ENCODE measurements at regions not wholly inside any gene's neighbourhood (a gene's known extent, or its start where the extent isn't known, plus 50 kb on each side); places are given as distances from the start of the nearest gene placed in this dataset.

DNA sequence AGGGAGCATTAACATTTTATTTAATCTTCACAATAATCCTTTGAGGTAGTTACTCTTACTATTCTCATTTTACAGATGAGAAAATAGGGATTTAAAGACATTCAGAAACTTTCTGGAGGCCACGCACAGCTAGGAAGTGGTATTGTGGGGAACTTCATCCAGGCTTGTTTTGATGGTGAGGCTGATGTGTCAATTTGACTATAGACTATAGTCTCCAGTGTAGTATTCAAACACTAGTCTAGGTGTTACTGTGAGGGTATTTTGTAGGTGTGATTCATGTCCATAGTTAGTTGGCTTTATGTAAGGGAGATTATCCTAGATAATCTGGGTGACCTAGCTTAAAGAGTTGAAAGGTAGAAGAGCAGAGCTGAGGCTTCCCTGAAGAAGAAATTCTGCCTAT is 54.1 kb upstream of the ELL2 start:
- DNase-seq = no peak

- no peak for DNase-seq
Measured at GRCh38 chr5:96014395-96014794, 52.7 kb upstream of the ELL2 start.

DNA sequence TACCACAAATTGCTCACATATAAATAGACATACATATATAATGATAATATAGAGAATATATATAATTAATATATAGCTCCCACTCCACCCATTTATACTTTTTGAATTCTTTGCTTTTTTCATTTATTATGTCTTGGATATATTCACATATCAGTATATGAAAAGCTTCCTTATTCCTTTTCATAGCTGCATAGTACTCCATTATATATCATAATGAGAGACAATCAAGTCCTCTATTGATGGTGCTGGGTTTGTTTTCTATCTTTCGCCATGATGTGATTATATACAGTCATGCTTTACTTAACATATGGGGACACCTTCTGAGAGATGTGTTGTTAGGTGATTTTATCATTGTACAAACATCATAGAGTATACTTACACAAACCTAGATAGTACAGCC is 51.6 kb upstream of the ELL2 start:
- no peak for DNase-seq

DNA sequence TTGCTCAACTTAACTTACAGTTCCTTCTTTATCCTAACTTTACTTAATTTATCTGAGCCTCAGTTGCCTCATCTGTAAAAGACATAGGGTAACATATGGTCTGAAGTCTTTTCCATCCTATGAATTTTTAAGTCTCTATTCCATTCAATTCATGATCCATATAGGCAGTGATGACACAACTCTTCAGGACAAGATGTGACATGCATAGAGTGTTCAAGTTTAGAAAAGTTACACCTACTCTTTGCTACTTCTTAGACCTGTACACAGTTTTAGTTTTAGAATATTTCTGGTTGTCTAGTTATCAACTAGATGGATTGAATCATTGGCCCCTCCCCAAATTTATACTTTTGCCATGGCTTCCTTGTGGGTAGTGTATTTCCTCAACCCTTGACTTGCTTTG is 50.7 kb upstream of the ELL2 start:
- DNase-seq = no peak
